ENCODE measurements at regions not wholly inside any gene's neighbourhood (a gene's known extent, or its start where the extent isn't known, plus 50 kb on each side); places are given as distances from the start of the nearest gene placed in this dataset.

DNA sequence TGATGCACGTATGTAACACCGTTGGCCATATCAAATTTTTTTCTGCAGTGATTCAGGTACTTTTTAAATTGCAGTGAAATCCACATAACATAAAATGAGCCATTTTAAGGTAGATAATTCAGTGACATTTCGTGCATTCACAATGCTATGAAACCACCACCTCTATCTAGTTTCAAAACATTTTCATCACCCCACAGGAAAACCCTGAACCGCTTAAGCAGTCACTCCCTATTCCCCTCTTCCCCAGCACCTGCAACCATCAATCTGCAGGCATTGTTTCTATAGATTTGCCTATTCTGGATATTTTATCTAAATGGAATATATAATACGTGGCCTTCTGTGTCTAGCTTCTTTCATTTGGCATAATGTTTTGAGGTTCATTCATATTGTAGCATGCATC, 79.2 kb downstream of the BOD1 start:
- TF ChIP-seq, protein P1, sequence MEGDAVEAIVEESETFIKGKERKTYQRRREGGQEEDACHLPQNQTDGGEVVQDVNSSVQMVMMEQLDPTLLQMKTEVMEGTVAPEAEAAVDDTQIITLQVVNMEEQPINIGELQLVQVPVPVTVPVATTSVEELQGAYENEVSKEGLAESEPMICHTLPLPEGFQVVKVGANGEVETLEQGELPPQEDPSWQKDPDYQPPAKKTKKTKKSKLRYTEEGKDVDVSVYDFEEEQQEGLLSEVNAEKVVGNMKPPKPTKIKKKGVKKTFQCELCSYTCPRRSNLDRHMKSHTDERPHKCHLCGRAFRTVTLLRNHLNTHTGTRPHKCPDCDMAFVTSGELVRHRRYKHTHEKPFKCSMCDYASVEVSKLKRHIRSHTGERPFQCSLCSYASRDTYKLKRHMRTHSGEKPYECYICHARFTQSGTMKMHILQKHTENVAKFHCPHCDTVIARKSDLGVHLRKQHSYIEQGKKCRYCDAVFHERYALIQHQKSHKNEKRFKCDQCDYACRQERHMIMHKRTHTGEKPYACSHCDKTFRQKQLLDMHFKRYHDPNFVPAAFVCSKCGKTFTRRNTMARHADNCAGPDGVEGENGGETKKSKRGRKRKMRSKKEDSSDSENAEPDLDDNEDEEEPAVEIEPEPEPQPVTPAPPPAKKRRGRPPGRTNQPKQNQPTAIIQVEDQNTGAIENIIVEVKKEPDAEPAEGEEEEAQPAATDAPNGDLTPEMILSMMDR (IDR thresholded peaks at IDR 0.05; ENCODE audit: insufficient read depth, low read length, poor library complexity, severe bottlenecking), result no peak
- no peak for TF ChIP-seq EZH2phosphoT487 (conservative IDR thresholded peaks at IDR 0.05; ENCODE audit: low read length)

All from SU-DHL-6 (cell line).